Small intestine (tissue), 7 donors: ENCODE measurements at regions not wholly inside any gene's neighbourhood (a gene's known extent, or its start where the extent isn't known, plus 50 kb on each side); places are given as distances from the start of the nearest gene placed in this dataset.

ENCODE experiments used
- DNase-seq, 2 donors: peaks; one replicate each; pipeline versions ENCODE4 v3.0.0 to v3.0.0-alpha.2; 2013
- FAIRE-seq: peaks from 2 replicates; lab custom pipeline; 2012; peaks lifted over from hg19 to GRCh38; lab: Jason Lieb, UNC
- H3K27ac ChIP-seq, 3 donors: one replicate each; pipeline ENCODE4 v1.5.1; 2013; ENCODE audit warnings: low read length in 2 of 3, mild to moderate bottlenecking in 2 of 3, control low read depth in 1 of 3, inconsistent platforms in 1 of 3, low read depth in 1 of 3, moderate library complexity in 1 of 3
- H3K27me3 ChIP-seq, 3 donors: one replicate each; pipeline ENCODE4 v1.6.1; 2013; ENCODE audit warnings: low read length in 3 of 3, inconsistent platforms in 1 of 3; ENCODE audit not compliant: control insufficient read depth in 3 of 3, insufficient read depth in 3 of 3
- H3K36me3 ChIP-seq, 3 donors: one replicate each; pipeline ENCODE4 v1.6.1; 2013; ENCODE audit warnings: low read length in 3 of 3, inconsistent platforms in 1 of 3, low read depth in 1 of 3, mild to moderate bottlenecking in 1 of 3, moderate library complexity in 1 of 3; ENCODE audit not compliant: control insufficient read depth in 3 of 3, insufficient read depth in 2 of 3
- H3K4me1 ChIP-seq, 3 donors: one replicate each; pipeline ENCODE4 v1.6.1; 2013; ENCODE audit warnings: low read length in 2 of 3, inconsistent platforms in 1 of 3, low read depth in 1 of 3, mild to moderate bottlenecking in 1 of 3, moderate library complexity in 1 of 3; ENCODE audit not compliant: control insufficient read depth in 3 of 3, insufficient read depth in 2 of 3
- H3K4me3 ChIP-seq, 3 donors: one replicate each; pipeline ENCODE4 v1.5.1; 2013; ENCODE audit warnings: low read length in 3 of 3, control low read depth in 1 of 3, inconsistent platforms in 1 of 3, low read depth in 1 of 3, mild to moderate bottlenecking in 1 of 3, moderate library complexity in 1 of 3
- H3K9me3 ChIP-seq, 2 donors: one replicate each; pipeline ENCODE4 v1.6.1; 2013; ENCODE audit warnings: low read depth in 1 of 2, low read length in 1 of 2; ENCODE audit not compliant: control insufficient read depth in 2 of 2, insufficient read depth in 1 of 2
- WGBS, 3 donors: extraction: QIAGEN DNeasy Blood & Tissue Kit; methylation state at CpG; one replicate each; pipeline ENCODE4 v1.1.7; 2013; 5-methylcytosine and 5-hydroxymethylcytosine counted together
- donor health status: healthy with polysubstance abuse.
- donor health status: control.
- donor health status: control.
- donor health status: Bipolar disorder and iron deficiency.
- donor health status: healthy.

GRCh38 chr18:73835656-73836364 is 311.8 kb downstream of the FBXO15 start:
- H3K36me3 ChIP-seq: no peaks in the 10 kb centered on the region
- H3K9me3 ChIP-seq: no peaks in the 10 kb centered on the region
- no peaks in the 10 kb centered on the region for H3K4me1 ChIP-seq
- H3K27ac ChIP-seq: no peak overlapping the region
- no peaks in the 10 kb centered on the region for H3K27me3 ChIP-seq
- 62 to 78% (median 72%) methylated on average over 8 of the region's 8 CpGs for WGBS, 3 donors
- H3K4me3 ChIP-seq: no peak overlapping the region
- DNase-seq (no peak), FAIRE-seq (no peak)

- H3K4me1 ChIP-seq: no peaks in the 10 kb centered on the region
- H3K36me3 ChIP-seq: no peaks in the 10 kb centered on the region
- FAIRE-seq (no peak), DNase-seq (no peak)
- no peak overlapping the region for H3K27ac ChIP-seq
- no peak overlapping the region for H3K4me3 ChIP-seq
- no peaks in the 10 kb centered on the region for H3K9me3 ChIP-seq
- no peaks in the 10 kb centered on the region for H3K27me3 ChIP-seq
- 62 to 83% (median 80%) methylated on average over 3 of the region's 3 CpGs for WGBS, 3 donors
These were observed 312.6 kb downstream of the FBXO15 start for GRCh38 chr18:73835039-73835438.

- no peaks in the 10 kb centered on the region for H3K4me1 ChIP-seq
- H3K4me3 ChIP-seq: no peak overlapping the region
- H3K27me3 ChIP-seq: no peaks in the 10 kb centered on the region
- H3K9me3 ChIP-seq: no peaks in the 10 kb centered on the region
- FAIRE-seq (no peak), DNase-seq (no peak)
- no peak overlapping the region for H3K27ac ChIP-seq
- WGBS, 3 donors: 68 to 84% (median 73%) methylated on average over 6 of the region's 6 CpGs
- no peaks in the 10 kb centered on the region for H3K36me3 ChIP-seq
These were observed 315.9 kb downstream of the FBXO15 start for GRCh38 chr18:73831688-73832087.

- Histone ChIP-seq H3K9me3 (no peaks in the 10 kb centered on the region), H3K27me3 (no peaks in the 10 kb centered on the region), H3K36me3 (no peaks in the 10 kb centered on the region), H3K27ac (no peak overlapping the region), H3K4me1 (no peaks in the 10 kb centered on the region), H3K4me3 (no peak overlapping the region)
- no peak for FAIRE-seq
- 89 to 91% (median 90%) methylated on average over 7 of the region's 7 CpGs for WGBS, 3 donors
- DNase-seq: no peak
These were observed 318.5 kb downstream of the FBXO15 start for GRCh38 chr18:73829146-73829545.

GRCh38 chr18:73827801-73828200 is 319.8 kb downstream of the FBXO15 start:
- DNase-seq: no peak
- FAIRE-seq: no peak
- no peaks in the 10 kb centered on the region for H3K9me3 ChIP-seq
- H3K36me3 ChIP-seq: no peaks in the 10 kb centered on the region
- H3K27me3 ChIP-seq: no peaks in the 10 kb centered on the region
- no peaks in the 10 kb centered on the region for H3K4me1 ChIP-seq
- no peak overlapping the region for H3K27ac ChIP-seq
- no peak overlapping the region for H3K4me3 ChIP-seq
- WGBS, 3 donors: 78 to 87% (median 82%) methylated on average over 7 of the region's 7 CpGs

GRCh38 chr18:73826098-73826497 is 321.5 kb downstream of the FBXO15 start:
- H3K27ac ChIP-seq: no peak overlapping the region
- DNase-seq: no peak
- no peak overlapping the region for H3K4me3 ChIP-seq
- H3K4me1 ChIP-seq: no peaks in the 10 kb centered on the region
- H3K36me3 ChIP-seq: no peaks in the 10 kb centered on the region
- H3K9me3 ChIP-seq: no peaks in the 10 kb centered on the region
- no peaks in the 10 kb centered on the region for H3K27me3 ChIP-seq
- FAIRE-seq: no peak
- 68 to 73% (median 69%) methylated on average over 2 of the region's 2 CpGs for WGBS, 3 donors

- no peaks in the 10 kb centered on the region for H3K4me1 ChIP-seq
- no peaks in the 10 kb centered on the region for H3K36me3 ChIP-seq
- WGBS, 3 donors: 55 to 83% (median 64%) methylated on average over 1 of the region's 1 CpG
- FAIRE-seq (no peak), DNase-seq (no peak)
- no peaks in the 10 kb centered on the region for H3K27me3 ChIP-seq
- no peaks in the 10 kb centered on the region for H3K9me3 ChIP-seq
- H3K27ac ChIP-seq: no peak overlapping the region
- H3K4me3 ChIP-seq: no peak overlapping the region
These were observed 323.0 kb downstream of the FBXO15 start for GRCh38 chr18:73824671-73825070.

- DNase-seq (no peak), FAIRE-seq (no peak)
- Histone ChIP-seq H3K27ac (no peak overlapping the region), H3K36me3 (no peaks in the 10 kb centered on the region), H3K4me1 (no peaks in the 10 kb centered on the region), H3K4me3 (no peak overlapping the region), H3K9me3 (no peaks in the 10 kb centered on the region), H3K27me3 (no peaks in the 10 kb centered on the region)
- WGBS, 3 donors: 84 to 90% (median 86%) methylated on average over 11 of the region's 11 CpGs
These were observed 335.2 kb downstream of the FBXO15 start for GRCh38 chr18:73812423-73812822.
